ENCODE measurements at regions not wholly inside any gene's neighbourhood (a gene's known extent, or its start where the extent isn't known, plus 50 kb on each side); places are given as distances from the start of the nearest gene placed in this dataset.
"Not testable (repeated sequence)": the region's sequence is repeated elsewhere in the genome, so short reads cannot be mapped to it uniquely, and the experiment has no call there.

- H3K27me3 ChIP-seq (ENCODE audit: insufficient read depth, low read length): peaks cover 3% of the 10 kb centered on the region
- no peaks in the 10 kb centered on the region for H3K36me3 ChIP-seq (ENCODE audit: insufficient read depth, low read length)
Measured at GRCh38 chr16:73955255-73955654, 341.4 kb upstream of the PSMD7 start.

GRCh38 chr16:73951481-73951880, 345.1 kb upstream of the PSMD7 start:
- H3K27me3 ChIP-seq (ENCODE audit: insufficient read depth, low read length): peaks cover 3% of the 10 kb centered on the region
- no peak overlapping the region for H2AFZ ChIP-seq (ENCODE audit: low read length)
- no peaks in the 10 kb centered on the region for H3K9me3 ChIP-seq (ENCODE audit: low read depth, low read length)
- H3K79me2 ChIP-seq (ENCODE audit: insufficient read depth, low read length): no peaks in the 10 kb centered on the region
- DNase-seq (ENCODE audit: insufficient read length, low spot score, missing footprints): peak; percentile 47
- no peaks in the 10 kb centered on the region for H4K20me1 ChIP-seq (ENCODE audit: insufficient read depth, low read length)
- no peak overlapping the region for H3K27ac ChIP-seq (ENCODE audit: low read depth, low read length)
- no peak for TF ChIP-seq CTCF (IDR thresholded peaks at IDR 0.05; ENCODE audit: extremely low read depth, low read depth, low read length)
- no peak overlapping the region for H3K4me3 ChIP-seq (ENCODE audit: insufficient read depth, low read length)
- no peak overlapping the region for H3K4me2 ChIP-seq (ENCODE audit: insufficient read depth, low read length)
- no peaks in the 10 kb centered on the region for H3K4me1 ChIP-seq (ENCODE audit: insufficient read depth, low read length)
- no peaks in the 10 kb centered on the region for H3K36me3 ChIP-seq (ENCODE audit: insufficient read depth, low read length)

More at GRCh38 chr16:73955255-73955654, 341.4 kb upstream of the PSMD7 start:
- Histone ChIP-seq H2AFZ (ENCODE audit: low read length) (no peak overlapping the region), H3K9me3 (ENCODE audit: low read depth, low read length) (no peaks in the 10 kb centered on the region), H4K20me1 (ENCODE audit: insufficient read depth, low read length) (no peaks in the 10 kb centered on the region), H3K79me2 (ENCODE audit: insufficient read depth, low read length) (no peaks in the 10 kb centered on the region), H3K4me3 (ENCODE audit: insufficient read depth, low read length) (no peak overlapping the region), H3K27ac (ENCODE audit: low read depth, low read length) (no peak overlapping the region), H3K4me2 (ENCODE audit: insufficient read depth, low read length) (no peak overlapping the region), H3K4me1 (ENCODE audit: insufficient read depth, low read length) (no peaks in the 10 kb centered on the region)
- DNase-seq (ENCODE audit: insufficient read length, low spot score, missing footprints): no peak
- no peak for TF ChIP-seq CTCF (IDR thresholded peaks at IDR 0.05; ENCODE audit: extremely low read depth, low read depth, low read length)

- H3K27me3 ChIP-seq (ENCODE audit: insufficient read depth, low read length): peaks cover 3% of the 10 kb centered on the region
- H3K27ac ChIP-seq (ENCODE audit: low read depth, low read length): no peak overlapping the region
- no peaks in the 10 kb centered on the region for H4K20me1 ChIP-seq (ENCODE audit: insufficient read depth, low read length)
- TF ChIP-seq CTCF (IDR thresholded peaks at IDR 0.05; ENCODE audit: extremely low read depth, low read depth, low read length): no peak
- H3K4me1 ChIP-seq (ENCODE audit: insufficient read depth, low read length): no peaks in the 10 kb centered on the region
- peak; percentile 70 for DNase-seq (ENCODE audit: insufficient read length, low spot score, missing footprints)
- H3K4me3 ChIP-seq (ENCODE audit: insufficient read depth, low read length): no peak overlapping the region
- no peak overlapping the region for H3K4me2 ChIP-seq (ENCODE audit: insufficient read depth, low read length)
- no peaks in the 10 kb centered on the region for H3K79me2 ChIP-seq (ENCODE audit: insufficient read depth, low read length)
- no peak overlapping the region for H2AFZ ChIP-seq (ENCODE audit: low read length)
- no peaks in the 10 kb centered on the region for H3K9me3 ChIP-seq (ENCODE audit: low read depth, low read length)
- H3K36me3 ChIP-seq (ENCODE audit: insufficient read depth, low read length): no peaks in the 10 kb centered on the region
Measured at GRCh38 chr16:73949574-73950320, 346.9 kb upstream of the PSMD7 start.

- Histone ChIP-seq H3K4me3 (ENCODE audit: insufficient read depth, low read length) (no peak overlapping the region), H3K9me3 (ENCODE audit: low read depth, low read length) (no peaks in the 10 kb centered on the region), H3K4me1 (ENCODE audit: insufficient read depth, low read length) (no peaks in the 10 kb centered on the region), H4K20me1 (ENCODE audit: insufficient read depth, low read length) (no peaks in the 10 kb centered on the region), H3K4me2 (ENCODE audit: insufficient read depth, low read length) (no peak overlapping the region), H3K27me3 (ENCODE audit: insufficient read depth, low read length) (no peaks in the 10 kb centered on the region), H3K79me2 (ENCODE audit: insufficient read depth, low read length) (no peaks in the 10 kb centered on the region), H3K36me3 (ENCODE audit: insufficient read depth, low read length) (no peaks in the 10 kb centered on the region), H3K27ac (ENCODE audit: low read depth, low read length) (no peak overlapping the region), H2AFZ (ENCODE audit: low read length) (no peak overlapping the region)
- DNase-seq (ENCODE audit: insufficient read length, low spot score, missing footprints): no peak
- no peak for TF ChIP-seq CTCF (IDR thresholded peaks at IDR 0.05; ENCODE audit: extremely low read depth, low read depth, low read length)
Measured at GRCh38 chr16:73945631-73946030, 351.0 kb upstream of the PSMD7 start.

- not testable (repeated sequence) for H3K4me2 ChIP-seq (ENCODE audit: insufficient read depth, low read length); DNase-seq (ENCODE audit: insufficient read length, low spot score, missing footprints); H4K20me1 ChIP-seq (ENCODE audit: insufficient read depth, low read length); H3K9me3 ChIP-seq (ENCODE audit: low read depth, low read length); H3K27ac ChIP-seq (ENCODE audit: low read depth, low read length); H3K79me2 ChIP-seq (ENCODE audit: insufficient read depth, low read length); H2AFZ ChIP-seq (ENCODE audit: low read length); H3K4me3 ChIP-seq (ENCODE audit: insufficient read depth, low read length); H3K36me3 ChIP-seq (ENCODE audit: insufficient read depth, low read length); H3K27me3 ChIP-seq (ENCODE audit: insufficient read depth, low read length); H3K4me1 ChIP-seq (ENCODE audit: insufficient read depth, low read length)
Measured at GRCh38 chr16:73943184-73943583, 353.4 kb upstream of the PSMD7 start.

GRCh38 chr16:73940786-73941185, 355.8 kb upstream of the PSMD7 start:
- DNase-seq (ENCODE audit: insufficient read length, low spot score, missing footprints); H3K4me1 ChIP-seq (ENCODE audit: insufficient read depth, low read length); H3K9me3 ChIP-seq (ENCODE audit: low read depth, low read length); H3K27me3 ChIP-seq (ENCODE audit: insufficient read depth, low read length); H3K4me3 ChIP-seq (ENCODE audit: insufficient read depth, low read length); H3K36me3 ChIP-seq (ENCODE audit: insufficient read depth, low read length); H2AFZ ChIP-seq (ENCODE audit: low read length); H3K79me2 ChIP-seq (ENCODE audit: insufficient read depth, low read length); H3K4me2 ChIP-seq (ENCODE audit: insufficient read depth, low read length); H3K27ac ChIP-seq (ENCODE audit: low read depth, low read length); H4K20me1 ChIP-seq (ENCODE audit: insufficient read depth, low read length): not testable (repeated sequence)
